ENCODE measurements at regions not wholly inside any gene's neighbourhood (a gene's known extent, or its start where the extent isn't known, plus 50 kb on each side); places are given as distances from the start of the nearest gene placed in this dataset.
"Not testable (repeated sequence)": the region's sequence is repeated elsewhere in the genome, so short reads cannot be mapped to it uniquely, and the experiment has no call there.

DNA sequence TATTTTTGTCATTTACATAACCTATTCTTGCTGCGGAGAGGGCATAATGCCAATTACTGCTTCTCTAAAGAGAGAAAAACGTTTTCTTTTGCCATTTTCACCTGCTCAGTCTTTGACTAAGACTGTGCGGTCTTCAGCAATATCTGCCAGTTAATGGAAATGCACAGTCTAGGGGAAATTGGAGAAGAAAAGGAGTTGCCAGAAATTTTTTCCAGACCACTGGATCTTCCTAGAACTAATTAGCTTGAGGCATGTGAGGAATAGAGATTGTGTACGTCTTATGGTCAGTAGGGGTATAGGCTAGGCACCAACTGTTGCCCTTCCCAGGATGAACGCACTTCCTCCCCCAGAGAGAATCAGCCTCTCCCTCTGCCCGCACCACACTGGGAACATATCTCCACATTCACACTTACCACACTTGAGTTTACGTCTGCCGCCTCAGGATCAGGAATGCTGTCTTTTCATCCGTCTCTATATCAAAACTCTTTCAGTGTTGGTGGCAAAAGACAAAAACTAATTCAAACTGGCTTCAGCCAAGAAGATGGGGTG, 67.9 kb upstream of the E2F3 start:
- DNase-seq (ENCODE audit: low read depth): no peak
- in situ Hi-C loops (cut with HindIII; ENCODE audit: low pct_unique_long_range_greater_than_20kb, low sequenced_read_pairs): no loop called here

DNA sequence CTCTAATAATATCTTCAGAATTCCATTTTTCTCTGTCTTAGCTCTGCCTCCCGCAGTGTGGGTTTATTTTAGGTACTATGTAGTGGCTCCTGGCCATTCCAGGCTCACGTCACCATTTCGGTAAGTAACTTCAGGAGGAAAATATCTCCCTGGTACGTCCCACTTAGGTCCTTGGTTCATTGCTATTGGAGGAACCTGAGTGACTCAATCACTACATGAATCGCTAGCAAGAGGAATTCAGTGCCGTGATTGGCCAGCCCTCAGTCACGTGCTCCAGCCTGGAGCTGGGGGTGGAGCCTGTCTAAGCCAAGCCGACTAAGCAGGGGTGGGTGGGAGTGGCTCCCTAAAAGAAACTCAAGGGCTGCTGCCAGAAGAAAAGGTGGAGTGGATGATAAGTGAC, 67.3 kb upstream of the E2F3 start:
- in situ Hi-C loops (cut with HindIII; ENCODE audit: low pct_unique_long_range_greater_than_20kb, low sequenced_read_pairs): no loop called here
- no peak for DNase-seq (ENCODE audit: low read depth)

DNA sequence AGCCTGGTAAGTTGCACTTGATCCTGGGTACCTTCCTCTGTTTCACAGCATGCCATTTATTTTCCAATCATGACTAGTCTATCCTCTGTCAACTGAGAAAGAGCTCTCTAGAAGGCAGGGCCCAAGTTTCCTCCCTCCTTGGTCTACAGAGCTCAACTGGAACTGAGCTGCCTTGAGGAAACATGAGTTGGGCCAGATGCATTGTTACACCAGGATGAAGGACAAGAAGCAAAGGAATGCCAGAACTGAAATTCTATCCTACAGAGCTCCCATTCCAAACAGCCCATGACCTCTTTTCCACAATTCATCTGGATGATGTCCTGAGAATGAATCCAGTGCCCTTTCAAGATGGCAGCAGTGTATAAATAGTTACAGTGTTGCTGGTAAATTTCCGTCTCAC, 66.7 kb upstream of the E2F3 start:
- DNase-seq (ENCODE audit: low read depth): no peak
- in situ Hi-C loops (cut with HindIII; ENCODE audit: low pct_unique_long_range_greater_than_20kb, low sequenced_read_pairs): no loop called here

DNA sequence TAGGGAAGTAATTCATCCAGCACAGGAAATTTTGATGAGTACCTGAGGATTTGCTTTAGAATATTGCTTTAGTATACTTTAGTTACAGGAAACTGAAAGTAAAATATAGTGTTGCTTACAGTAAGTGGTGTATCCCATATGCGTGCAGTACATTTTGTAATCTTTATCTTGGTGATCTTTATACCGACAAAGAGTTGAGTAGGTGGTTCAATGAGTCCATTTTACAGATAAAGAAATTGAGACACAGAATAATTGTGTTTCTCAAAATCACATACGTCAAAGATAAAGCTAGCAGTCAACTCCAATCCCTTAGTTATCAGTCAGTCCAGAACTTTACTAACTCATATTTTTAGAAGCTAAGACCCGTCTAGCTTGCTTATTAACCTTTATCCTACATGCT, 65.8 kb upstream of the E2F3 start:
- DNase-seq (ENCODE audit: low read depth): no peak
- in situ Hi-C loops (cut with HindIII; ENCODE audit: low pct_unique_long_range_greater_than_20kb, low sequenced_read_pairs): no loop called here

DNA sequence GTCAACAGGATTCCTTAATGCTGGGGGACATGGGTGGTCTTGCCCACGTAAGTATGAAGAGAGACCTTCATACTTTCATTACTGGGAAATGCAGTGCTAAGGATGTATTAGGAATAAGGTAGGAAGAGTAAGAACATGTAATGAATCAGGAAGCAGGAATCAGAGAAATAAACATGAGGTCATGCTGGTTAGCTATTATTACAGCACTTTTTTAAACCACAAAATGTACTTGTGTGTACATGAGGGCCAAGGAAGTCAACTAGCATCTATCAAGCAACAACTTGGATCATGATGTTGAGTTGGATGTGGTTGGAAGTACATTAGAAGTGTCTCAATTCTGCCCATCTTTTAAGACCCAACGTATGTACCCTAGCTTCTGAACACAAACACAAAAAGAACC, 63.5 kb upstream of the E2F3 start:
- DNase-seq (ENCODE audit: low read depth): no peak
- in situ Hi-C loops (cut with HindIII; ENCODE audit: low pct_unique_long_range_greater_than_20kb, low sequenced_read_pairs): no loop called here

DNA sequence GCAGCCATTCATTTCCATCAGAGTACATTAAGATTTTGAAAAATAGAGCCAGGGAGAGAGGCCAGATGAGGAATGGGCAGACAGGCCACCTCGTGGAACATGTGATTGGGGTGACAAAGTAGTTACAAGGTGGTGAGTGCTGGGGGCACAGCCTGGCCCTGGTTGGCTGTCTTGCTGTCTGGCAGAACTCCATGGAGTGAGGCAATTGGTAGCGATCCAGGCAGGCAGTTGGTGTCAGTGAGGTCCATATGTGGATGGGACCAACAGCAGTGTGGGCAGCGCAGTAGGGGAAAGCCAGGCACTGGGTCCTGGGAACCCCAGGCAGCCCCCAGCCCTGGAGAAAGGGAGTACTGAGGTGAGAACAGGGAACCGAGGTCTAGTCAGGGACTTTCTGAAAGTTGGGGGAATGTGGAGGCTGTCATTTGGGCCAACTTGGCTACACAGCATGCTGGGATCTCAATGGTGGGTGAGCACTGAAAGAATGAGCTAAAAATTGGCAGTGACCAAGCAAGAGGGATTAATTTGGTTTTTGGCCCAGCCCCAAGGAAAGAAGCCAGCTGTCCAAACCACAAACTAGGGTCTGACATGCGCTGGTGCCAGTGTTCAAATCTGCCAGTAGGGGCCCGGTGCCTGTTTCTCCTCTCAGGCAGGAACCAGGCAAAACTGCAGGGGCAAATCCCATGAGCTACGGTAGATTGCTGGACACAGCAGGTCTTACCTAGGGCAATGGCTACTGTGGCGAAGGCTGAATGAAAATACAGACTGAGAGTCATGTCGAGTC, 61.4 kb upstream of the E2F3 start:
- DNase-seq (ENCODE audit: low read depth): no peak
- in situ Hi-C loops (cut with HindIII; ENCODE audit: low pct_unique_long_range_greater_than_20kb, low sequenced_read_pairs): no loop called here

- DNase-seq (ENCODE audit: low read depth): no peak
- in situ Hi-C loops (cut with HindIII; ENCODE audit: low pct_unique_long_range_greater_than_20kb, low sequenced_read_pairs): no loop called here
These were observed 60.6 kb upstream of the E2F3 start for GRCh38 chr6:20341096-20341495.

- in situ Hi-C loops (cut with HindIII; ENCODE audit: low pct_unique_long_range_greater_than_20kb, low sequenced_read_pairs): no loop called here
- DNase-seq (ENCODE audit: low read depth): no peak
These were observed 60.1 kb upstream of the E2F3 start for GRCh38 chr6:20341564-20341963.

- DNase-seq (ENCODE audit: low read depth); in situ Hi-C loops (cut with HindIII; ENCODE audit: low pct_unique_long_range_greater_than_20kb, low sequenced_read_pairs): not testable (repeated sequence)
These were observed 54.7 kb upstream of the E2F3 start for GRCh38 chr6:20346948-20347347.

DNA sequence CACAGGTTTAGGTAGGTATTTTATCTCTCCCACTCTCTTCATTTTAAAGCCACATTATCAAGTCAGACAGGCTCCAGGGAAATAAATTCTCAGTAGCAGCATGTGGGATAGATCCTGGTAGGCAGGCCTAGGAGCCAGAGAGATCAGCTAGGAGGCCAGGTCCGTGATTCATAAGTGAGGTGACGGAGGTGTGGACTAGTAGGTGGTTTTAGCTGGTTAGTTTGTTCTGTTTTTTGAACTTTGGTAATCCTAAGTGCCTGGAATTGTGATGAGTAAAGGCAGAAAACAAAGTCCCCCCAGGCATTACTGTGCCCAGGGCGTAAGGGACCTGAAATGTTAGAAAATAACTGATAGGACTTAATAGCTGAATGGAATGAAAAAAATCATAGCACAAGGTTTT, 53.6 kb upstream of the E2F3 start:
- in situ Hi-C loops (cut with HindIII; ENCODE audit: low pct_unique_long_range_greater_than_20kb, low sequenced_read_pairs): no loop called here
- no peak for DNase-seq (ENCODE audit: low read depth)

GRCh38 chr6:20349225-20349624, 52.5 kb upstream of the E2F3 start:
- DNase-seq (ENCODE audit: low read depth): no peak
- in situ Hi-C loops (cut with HindIII; ENCODE audit: low pct_unique_long_range_greater_than_20kb, low sequenced_read_pairs): no loop called here

DNA sequence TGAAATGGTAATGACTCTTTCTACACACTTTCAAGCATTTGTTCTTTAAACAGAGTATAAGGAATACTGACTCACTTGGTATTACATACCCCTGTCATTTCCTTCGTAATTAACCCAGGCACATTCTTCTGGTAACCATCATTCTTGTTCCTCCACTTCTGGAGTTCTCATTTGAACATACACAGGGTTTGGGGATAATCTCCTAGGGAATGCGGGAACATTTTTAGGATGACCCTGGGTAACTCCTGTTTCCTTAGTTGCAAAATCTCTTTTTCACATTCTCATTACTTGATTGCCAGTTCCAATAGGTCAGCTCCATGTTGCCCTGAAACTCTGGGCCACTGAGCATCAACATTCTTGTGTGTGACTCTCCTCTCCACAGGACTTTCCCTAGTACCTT, 51.5 kb upstream of the E2F3 start:
- in situ Hi-C loops (cut with HindIII; ENCODE audit: low pct_unique_long_range_greater_than_20kb, low sequenced_read_pairs): no loop called here
- no peak for DNase-seq (ENCODE audit: low read depth)

GRCh38 chr6:20351534-20351933, 50.1 kb upstream of the E2F3 start:
- in situ Hi-C loops (cut with HindIII; ENCODE audit: low pct_unique_long_range_greater_than_20kb, low sequenced_read_pairs): no loop called here
- DNase-seq (ENCODE audit: low read depth): no peak
